Muscle of back (tissue), 3 donors: ENCODE measurements at regions not wholly inside any gene's neighbourhood (a gene's known extent, or its start where the extent isn't known, plus 50 kb on each side); places are given as distances from the start of the nearest gene placed in this dataset.
A peak's percentile ranks its signal among the peaks of the same experiment; 100 is the strongest.

ENCODE experiments used
- DNase-seq, 3 donors: peaks; one replicate each; pipeline versions ENCODE4 v3.0.0 to v3.0.0-alpha.2; 2013

DNA sequence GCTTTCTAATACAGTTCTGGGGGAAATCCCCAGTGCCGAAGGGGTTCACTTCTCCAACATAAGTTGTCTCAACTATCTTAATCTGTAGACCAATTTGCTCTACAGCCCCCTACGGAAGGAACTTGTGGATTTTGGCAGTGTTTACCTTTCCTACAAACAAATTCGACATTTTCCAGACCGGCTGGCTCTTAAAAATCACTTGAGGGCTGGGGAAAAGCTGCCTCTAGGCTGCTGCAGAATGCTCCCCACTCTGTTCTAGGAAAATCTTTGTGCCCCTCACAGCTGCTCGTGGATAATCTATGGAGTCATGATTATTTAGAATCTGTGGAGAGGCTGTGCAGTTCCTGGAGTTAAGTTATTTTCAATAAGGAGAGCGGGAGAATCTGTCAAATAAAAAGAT is 474.6 kb upstream of the FZD8 start:
- DNase-seq: peak in 2 of 3 donors; percentile 65 to 87

- DNase-seq: no peak
Measured at GRCh38 chr10:36116040-36116439, 473.9 kb upstream of the FZD8 start.

- peak in 1 of 3 donors; percentile 28 for DNase-seq
Measured at GRCh38 chr10:36115364-36115763, 473.3 kb upstream of the FZD8 start.

DNA sequence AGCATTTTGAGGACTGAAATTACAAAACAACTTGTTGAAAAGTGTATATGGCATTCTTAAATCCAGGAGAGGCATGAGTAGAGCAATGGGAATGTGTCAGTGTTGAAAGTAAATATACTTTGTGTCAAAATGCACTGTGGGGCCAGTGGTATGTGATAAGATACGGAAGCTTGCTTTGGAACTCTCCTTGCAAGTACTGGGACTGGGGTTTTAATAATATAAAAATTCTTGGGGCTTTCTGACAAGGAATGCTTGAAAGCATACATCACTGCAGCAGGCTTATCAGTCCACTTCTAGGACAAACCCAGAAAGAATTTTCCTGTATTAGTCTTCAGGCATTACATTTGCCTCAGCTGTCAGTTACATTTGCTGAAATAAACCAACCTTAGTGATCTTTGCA is 472.8 kb upstream of the FZD8 start:
- DNase-seq: peak in 1 of 3 donors; percentile 31

DNA sequence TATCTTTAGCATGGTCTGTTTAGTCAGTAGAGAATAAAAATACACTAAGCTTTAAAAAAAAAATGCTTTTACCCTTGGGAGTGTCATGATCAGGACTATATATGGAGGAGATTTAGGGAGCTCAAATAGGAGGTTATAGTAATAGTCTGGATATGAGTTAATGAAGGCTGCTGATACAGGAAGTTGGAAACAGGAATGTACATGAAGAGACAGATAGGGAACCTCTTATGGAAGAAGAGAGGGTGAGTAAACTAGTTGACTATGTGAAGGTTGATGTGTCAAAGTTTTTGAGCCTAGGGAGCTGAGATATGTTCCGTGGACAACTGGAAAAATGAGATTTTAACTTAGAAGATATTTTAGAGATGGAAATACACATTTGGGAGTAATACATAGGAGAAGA is 472.0 kb upstream of the FZD8 start:
- DNase-seq: peak in 1 of 3 donors; percentile 9

DNA sequence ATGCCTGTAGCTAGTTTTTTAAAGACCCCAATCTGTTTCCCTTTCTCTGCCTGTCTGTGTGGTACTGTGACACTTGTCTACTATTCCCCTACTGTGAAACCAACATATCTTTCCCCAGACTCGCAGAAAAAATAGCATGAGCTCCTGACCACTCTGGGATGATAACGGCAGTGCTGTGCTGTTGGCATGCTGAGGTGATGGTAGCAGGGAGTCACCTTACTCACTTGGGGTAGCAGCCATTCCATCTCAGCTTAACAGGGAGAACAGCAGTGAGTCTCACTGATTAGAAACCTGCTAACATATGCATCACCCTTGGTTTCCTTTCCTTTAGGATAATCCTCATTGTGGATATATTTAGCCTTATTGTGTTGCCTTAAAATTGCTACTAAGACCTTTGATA is 469.6 kb upstream of the FZD8 start:
- no peak for DNase-seq

DNA sequence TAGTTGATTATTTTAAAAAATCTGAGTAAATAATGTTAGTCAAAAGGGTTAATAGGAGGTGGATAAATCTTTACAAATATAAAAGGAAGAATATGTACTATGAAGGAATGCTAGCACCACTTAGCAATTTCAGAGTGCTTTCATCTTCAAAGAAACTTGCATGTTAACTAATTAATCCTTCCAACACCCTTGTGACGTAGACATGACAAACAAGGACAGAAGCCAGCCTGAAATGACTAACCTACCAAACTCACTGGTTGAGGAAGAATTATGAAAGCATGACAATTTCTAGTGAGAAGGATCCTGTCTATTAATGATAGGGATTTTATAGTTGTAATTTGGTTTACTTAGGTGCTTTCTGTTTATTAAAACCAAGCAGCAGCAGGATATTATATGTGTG is 468.0 kb upstream of the FZD8 start:
- DNase-seq: peak in 1 of 3 donors; percentile 9

DNA sequence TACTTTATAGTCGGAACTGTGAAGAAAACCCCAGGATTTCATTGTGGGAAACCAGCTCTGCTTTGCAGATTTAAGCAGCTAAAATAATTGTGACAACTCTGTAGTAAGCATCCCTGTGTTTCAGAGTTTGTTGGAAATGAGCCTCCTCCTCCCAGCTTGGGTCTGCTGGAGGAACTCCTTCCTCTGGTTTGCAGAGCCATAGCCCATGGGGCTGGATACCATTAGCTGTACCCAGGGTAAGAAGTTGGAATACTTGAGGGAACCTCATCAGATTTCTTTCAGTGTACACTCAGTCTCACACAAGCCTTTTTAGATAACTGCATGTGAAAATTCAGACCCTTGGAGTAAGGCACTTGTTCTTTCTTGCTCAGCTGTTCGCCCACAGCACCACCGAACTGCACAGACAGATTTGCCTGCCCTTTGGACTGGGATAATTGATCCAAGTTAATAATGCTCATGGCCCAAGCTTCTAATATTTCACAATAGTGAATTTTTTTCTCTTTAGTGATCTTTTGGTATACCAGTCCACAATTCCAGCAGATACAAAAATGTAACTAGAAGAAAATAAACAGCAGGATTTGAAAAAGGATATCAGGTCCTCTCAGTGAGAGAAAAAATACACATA is 467.4 kb upstream of the FZD8 start:
- peak in 1 of 3 donors; percentile 20 for DNase-seq

GRCh38 chr10:36097696-36098095 is 455.6 kb upstream of the FZD8 start:
- no peak for DNase-seq

DNA sequence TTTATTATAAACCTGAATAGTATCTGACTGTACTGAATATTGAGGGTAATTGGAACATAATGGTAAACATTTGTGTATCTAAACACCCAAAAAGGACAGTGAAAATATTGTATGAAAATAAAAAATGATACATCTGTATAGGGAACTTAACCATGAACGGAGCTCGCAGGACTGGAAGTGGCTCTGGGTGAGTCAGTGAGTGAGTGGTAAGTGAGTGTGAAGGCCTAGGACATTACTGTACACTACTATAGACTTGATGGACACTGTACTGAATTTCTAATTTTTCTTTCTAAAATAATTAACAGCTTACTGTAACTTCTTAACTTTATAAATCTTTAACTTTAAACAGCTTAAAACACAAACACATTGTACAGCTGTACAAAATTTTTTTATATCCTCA is 454.5 kb upstream of the FZD8 start:
- no peak for DNase-seq

DNA sequence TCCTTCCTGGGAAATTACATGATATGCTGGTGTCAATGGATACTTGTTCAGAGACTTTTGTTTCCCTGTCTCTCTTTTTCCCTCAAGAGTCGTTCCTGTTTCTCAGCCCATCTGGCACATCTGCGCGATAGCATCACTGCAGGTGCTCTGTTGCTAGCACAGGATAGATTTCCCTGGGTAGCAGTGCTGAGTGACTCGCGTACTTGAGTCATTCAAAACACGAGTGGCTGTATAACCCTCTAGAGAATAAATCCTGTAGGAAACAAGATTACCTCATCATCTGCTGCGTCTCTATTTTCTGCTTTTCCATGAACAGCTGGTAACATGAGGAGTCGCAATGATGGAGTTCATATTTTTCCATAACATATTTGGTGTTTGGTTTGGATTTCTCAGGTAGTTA is 452.0 kb upstream of the FZD8 start:
- peak in 1 of 3 donors; percentile 83 for DNase-seq

GRCh38 chr10:36092116-36092515 is 450.0 kb upstream of the FZD8 start:
- DNase-seq: peak in 1 of 3 donors; percentile 45

DNA sequence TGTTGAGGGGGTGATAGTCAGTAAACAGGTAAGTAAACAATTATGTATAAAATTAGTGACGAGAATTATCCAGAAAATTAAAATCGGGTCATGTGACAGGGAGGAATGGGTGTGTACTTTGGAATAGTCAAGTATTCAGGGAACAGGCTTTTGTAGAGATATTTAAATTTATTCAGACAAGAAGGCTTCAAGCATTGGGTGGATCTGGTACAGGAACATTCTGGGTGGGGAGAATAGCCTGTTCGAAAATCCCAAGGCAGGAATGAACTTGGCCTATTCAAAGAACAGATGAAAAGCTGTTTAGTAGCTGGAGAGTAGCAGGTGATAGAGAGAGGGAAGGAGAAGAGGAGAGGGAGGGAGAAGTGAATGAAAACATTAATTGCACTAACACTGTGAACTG is 448.9 kb upstream of the FZD8 start:
- no peak for DNase-seq

DNA sequence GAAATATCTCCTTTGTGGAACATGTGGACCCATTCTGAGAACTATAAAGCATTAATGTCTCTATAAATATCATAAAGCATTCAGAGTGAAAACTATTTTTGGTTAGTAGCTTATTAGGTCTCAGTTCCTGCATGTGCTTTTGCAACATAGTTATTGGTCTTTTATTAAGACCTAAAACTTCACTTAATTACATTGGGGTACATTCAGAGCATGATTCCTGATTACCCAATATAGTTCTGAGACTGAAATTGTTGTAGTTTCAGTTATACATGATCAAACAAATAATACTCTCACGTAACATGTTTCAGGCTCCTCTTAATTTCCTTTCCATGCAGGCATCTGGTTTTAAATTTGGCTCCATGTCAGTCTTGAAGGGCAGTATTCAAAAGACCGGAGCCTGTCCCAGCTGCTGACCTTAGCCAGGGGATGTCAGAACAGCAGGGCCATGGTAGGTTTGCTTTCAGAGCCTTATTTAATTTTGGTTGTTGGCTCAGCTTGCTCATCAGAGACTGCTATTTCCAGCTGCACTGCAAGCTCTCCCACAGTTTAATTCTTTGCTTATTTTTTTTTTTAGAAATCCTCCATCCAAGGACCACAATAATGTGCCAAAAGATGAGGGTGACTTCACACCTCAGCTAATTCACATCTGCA is 447.8 kb upstream of the FZD8 start:
- peak; percentile 38 to 78 (median 45) for DNase-seq

DNA sequence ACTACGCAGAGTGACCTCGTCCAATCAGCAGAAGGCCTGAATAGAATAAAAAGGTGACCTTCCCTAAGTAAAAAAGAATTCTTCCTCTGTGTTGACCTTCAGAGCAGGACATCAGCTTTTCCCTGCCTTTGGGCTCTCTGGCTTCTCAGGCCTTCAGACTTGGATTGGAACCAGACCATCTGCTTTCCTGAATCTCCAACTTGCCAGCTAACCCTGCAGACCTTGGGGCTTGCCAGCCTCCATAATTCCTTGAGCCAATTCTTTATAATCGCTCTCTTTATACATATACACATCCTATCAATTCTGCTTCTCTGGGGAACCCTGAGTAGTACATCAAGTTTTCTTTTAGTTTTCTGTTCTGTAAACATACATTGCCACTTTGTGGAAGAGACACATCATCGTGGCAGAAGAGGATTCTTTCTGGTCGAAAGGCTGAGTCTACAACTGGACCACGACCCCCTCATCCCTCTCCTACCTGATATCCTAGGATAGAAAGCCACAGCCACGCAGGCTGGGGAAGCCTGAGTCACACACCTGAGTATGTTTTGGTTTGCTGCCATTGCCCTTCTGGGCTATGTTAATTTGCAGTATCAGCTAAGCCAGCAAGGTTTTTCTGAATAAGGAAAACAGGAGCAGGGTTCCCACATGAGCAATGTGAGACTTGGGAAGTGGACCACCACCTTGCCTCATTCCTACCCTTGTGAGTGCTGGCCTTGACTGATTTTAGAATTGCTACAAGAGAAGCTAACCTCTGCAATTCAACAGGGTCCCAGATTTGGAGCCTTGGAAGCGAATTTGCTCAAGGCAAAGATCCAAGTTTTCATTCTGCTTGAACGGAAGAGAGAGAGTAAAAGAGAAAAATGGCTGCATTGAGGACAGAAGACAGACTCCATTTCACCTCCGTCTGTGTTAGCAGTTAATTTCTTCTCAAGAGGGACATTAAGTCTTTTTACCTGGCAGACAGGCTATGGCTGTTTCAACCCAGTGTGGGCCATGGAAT is 445.2 kb upstream of the FZD8 start:
- DNase-seq: peak in 2 of 3 donors; percentile 40 to 68

GRCh38 chr10:36075196-36075595 is 433.1 kb upstream of the FZD8 start:
- no peak for DNase-seq

- no peak for DNase-seq
Measured at GRCh38 chr10:36073796-36074345, 431.8 kb upstream of the FZD8 start.

DNA sequence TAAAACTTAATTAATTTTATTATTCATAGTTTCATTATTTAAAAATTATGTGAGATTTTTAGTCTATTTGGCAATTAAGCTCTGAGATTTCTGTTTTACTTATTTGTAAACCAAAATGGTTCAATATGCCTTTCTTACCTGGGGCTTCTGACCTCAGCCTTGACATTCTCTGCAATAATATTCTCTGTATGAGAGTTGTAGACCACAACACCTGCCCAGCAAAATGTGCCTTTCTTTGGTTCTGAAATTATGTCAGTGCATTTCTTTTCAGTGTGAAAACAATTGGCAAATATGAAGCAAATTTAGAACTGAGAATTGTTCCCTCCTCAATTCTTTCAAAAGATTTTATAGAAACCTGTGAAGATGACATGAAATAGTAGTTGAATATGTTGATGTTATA is 426.4 kb upstream of the FZD8 start:
- DNase-seq: no peak

- peak in 1 of 3 donors; percentile 62 for DNase-seq
Measured at GRCh38 chr10:36067748-36068147, 425.7 kb upstream of the FZD8 start.

GRCh38 chr10:36066850-36067249 is 424.8 kb upstream of the FZD8 start:
- DNase-seq: no peak

DNA sequence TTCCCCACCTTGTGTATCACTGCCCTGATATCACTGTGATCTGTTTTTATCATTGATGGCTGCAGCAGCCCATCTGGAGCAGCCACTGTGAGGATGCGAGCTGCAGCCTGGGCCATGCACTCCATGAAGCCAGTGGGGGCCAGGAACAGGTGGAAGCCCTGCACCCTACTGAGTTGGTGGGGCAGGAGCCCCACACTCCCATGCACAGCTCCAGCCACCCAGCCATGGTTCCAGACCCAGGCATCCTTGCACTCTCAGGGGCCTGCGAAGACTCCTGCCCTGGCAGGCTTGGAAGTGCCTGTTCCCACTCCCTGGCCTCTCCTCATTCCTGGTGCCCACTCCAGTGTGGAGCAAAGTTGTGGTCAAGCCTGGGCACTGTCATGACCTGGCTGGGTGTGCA is 424.0 kb upstream of the FZD8 start:
- no peak for DNase-seq

DNA sequence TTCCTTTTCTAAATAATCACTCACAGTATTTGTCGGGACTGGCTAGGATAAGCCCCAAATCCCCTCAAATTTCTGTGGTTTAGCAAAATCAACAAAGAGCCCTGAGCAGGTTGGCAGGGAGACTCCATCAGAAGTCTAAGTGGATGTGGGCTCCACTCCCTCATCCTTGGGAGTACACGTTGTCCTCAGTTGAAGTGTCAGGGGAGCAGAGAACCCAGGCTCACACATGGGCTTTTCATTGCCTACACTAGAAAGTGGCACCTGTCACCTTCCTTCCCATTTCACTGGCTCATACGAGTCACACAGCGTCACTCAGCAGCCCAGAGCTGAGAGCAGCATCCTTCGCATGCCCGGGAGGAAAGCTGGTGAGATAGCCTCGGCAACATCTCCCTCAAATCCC is 421.3 kb upstream of the FZD8 start:
- no peak for DNase-seq
